Astrocyte (in vitro differentiated cells and primary cell): ENCODE measurements at regions not wholly inside any gene's neighbourhood (a gene's known extent, or its start where the extent isn't known, plus 50 kb on each side); places are given as distances from the start of the nearest gene placed in this dataset.

Source experiments
- DNase-seq: peaks from one replicate; pipeline ENCODE4 v3.0.0-alpha.2; 2010; ENCODE audit warnings: low read depth
- FAIRE-seq: peaks from 2 replicates; lab custom pipeline; 2011; peaks lifted over from hg19 to GRCh38; lab: Jason Lieb, UNC
- H2AFZ ChIP-seq: 2 replicates; pipeline ENCODE4 v1.6.0; 2012; ENCODE audit warnings: low read depth, low read length, inconsistent platforms
- H3K27ac ChIP-seq: 2 replicates; pipeline ENCODE4 v1.5.1; 2011; ENCODE audit warnings: low read depth, low read length, inconsistent platforms
- H3K27me3 ChIP-seq: 2 replicates; pipeline ENCODE4 v1.6.0; 2011; ENCODE audit warnings: low read length, inconsistent platforms; ENCODE audit not compliant: insufficient read depth
- H3K36me3 ChIP-seq: 2 replicates; pipeline ENCODE4 v1.5.1; 2011; ENCODE audit warnings: low read length, inconsistent platforms; ENCODE audit not compliant: insufficient read depth
- H3K4me1 ChIP-seq: 2 replicates; pipeline ENCODE4 v1.5.1; 2011; ENCODE audit warnings: low read length, inconsistent platforms; ENCODE audit not compliant: insufficient read depth
- H3K4me2 ChIP-seq: 2 replicates; pipeline ENCODE4 v1.6.0; 2012; ENCODE audit warnings: low read length, inconsistent platforms
- H3K4me3 ChIP-seq: 2 replicates; pipeline ENCODE4 v1.5.1; 2011; ENCODE audit warnings: low read depth, mild to moderate bottlenecking, low read length, inconsistent platforms; ENCODE audit not compliant: insufficient read depth
- H3K79me2 ChIP-seq: 2 replicates; pipeline ENCODE4 v1.6.0; 2012; ENCODE audit warnings: mild to moderate bottlenecking, low read length, inconsistent platforms; ENCODE audit not compliant: insufficient read depth
- H3K9ac ChIP-seq: 2 replicates; pipeline ENCODE4 v1.6.0; 2012; ENCODE audit warnings: mild to moderate bottlenecking, low read length, inconsistent platforms
- H3K9me3 ChIP-seq: 2 replicates; pipeline ENCODE4 v1.5.1; 2012; ENCODE audit warnings: low read depth, mild to moderate bottlenecking, low read length, inconsistent platforms; ENCODE audit not compliant: insufficient read depth
- H4K20me1 ChIP-seq: 2 replicates; pipeline ENCODE4 v1.6.0; 2012; ENCODE audit warnings: low read length, inconsistent platforms; ENCODE audit not compliant: insufficient read depth
- H3K27ac Mint-ChIP-seq: one replicate; pipeline ENCODE4 v1.8.0; 2021; ENCODE audit warnings: mild to moderate bottlenecking, mixed read lengths; ENCODE audit not compliant: unreplicated experiment
- H3K27me3 Mint-ChIP-seq: one replicate; pipeline ENCODE4 v1.8.0; 2021; ENCODE audit warnings: low read depth, mixed read lengths; ENCODE audit not compliant: unreplicated experiment
- H3K36me3 Mint-ChIP-seq: one replicate; pipeline ENCODE4 v1.8.0; 2021; ENCODE audit warnings: low read depth, mixed read lengths; ENCODE audit not compliant: unreplicated experiment
- H3K4me1 Mint-ChIP-seq: one replicate; pipeline ENCODE4 v1.8.0; 2021; ENCODE audit warnings: low read depth, mixed read lengths; ENCODE audit not compliant: unreplicated experiment
- H3K4me3 Mint-ChIP-seq: one replicate; pipeline ENCODE4 v1.8.0; 2021; ENCODE audit warnings: mild to moderate bottlenecking, moderate library complexity, mixed read lengths; ENCODE audit not compliant: unreplicated experiment
- H3K9me3 Mint-ChIP-seq: one replicate; pipeline ENCODE4 v1.8.0; 2021; ENCODE audit warnings: mild to moderate bottlenecking, mixed read lengths; ENCODE audit not compliant: unreplicated experiment
- EZH2 ChIP-seq: IDR thresholded peaks from 2 replicates; pipeline ENCODE4 v1.6.1; 2012; ENCODE audit warnings: mild to moderate bottlenecking, low read length, inconsistent platforms; ENCODE audit not compliant: insufficient read depth
- TF ChIP-seq, protein P1 (sequence below): IDR thresholded peaks from 2 replicates; pipeline ENCODE4 v1.5.1; 2011; ENCODE audit warnings: low read depth, mild to moderate bottlenecking, inconsistent platforms, low read length, moderate library complexity; ENCODE audit not compliant: insufficient read depth

DNA sequence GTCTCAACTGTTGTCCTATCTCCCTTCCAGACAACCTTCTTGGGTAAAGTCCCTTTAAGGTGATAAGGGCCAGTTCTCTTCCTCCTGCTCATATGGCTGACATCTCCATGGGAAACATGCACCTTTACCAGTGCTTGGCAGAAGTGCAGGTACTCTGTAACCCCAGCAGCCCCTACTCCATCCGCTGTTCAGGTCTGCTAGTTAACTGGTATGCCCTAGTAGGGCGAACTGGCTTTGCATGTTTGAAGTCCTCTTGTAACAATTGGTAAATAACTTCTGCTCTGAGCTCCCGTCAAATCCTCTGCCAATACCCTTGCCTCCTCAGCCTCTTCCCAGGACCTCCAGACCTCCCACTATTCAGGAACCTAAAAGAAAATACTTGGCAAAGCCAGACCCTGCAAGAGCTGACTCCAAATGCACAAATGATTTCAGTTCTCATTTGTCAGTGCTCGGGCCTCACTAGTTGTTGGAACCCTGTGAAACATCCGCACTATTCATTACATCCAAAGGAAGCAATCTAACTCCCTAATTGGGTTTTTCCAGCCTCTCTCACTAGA, 703.7 kb downstream of the MAFB start:
- H3K27ac Mint-ChIP-seq, result peak overlapping the region; percentile 72
- H3K4me3 Mint-ChIP-seq, result no peak overlapping the region
- H3K9ac ChIP-seq, result no peak overlapping the region

DNA sequence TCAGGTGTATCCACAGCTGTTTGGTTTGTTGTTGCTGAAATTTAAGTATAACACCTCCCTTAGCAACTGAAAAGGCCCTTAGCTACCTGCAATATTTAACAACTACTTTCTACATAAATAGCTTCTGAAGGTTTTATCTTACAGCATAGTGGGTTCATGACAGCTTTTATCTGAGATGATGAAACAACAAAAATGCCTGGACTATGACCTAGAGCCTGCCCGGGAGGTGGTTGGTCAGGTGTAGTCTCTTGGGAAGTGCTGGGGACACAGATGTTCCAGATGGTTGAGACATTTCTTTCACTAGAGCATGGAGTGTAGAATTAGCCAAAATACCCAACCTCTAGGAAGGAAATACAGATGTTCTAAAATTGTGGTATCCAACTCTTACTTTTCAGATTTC, 705.4 kb downstream of the MAFB start:
- no peak overlapping the region for H3K4me3 ChIP-seq
- no peak overlapping the region for H3K27ac Mint-ChIP-seq

More for the DNA sequence above, 703.7 kb downstream of the MAFB start:
- Histone ChIP-seq H3K4me3 (no peak overlapping the region), H3K4me2 (no peak overlapping the region), H3K79me2 (no peaks in the 10 kb centered on the region), H2AFZ (no peak overlapping the region), H4K20me1 (no peaks in the 10 kb centered on the region), H3K27me3 (no peaks in the 10 kb centered on the region), H3K36me3 (no peaks in the 10 kb centered on the region), H3K9me3 (no peaks in the 10 kb centered on the region), H3K4me1 (peaks cover 3% of the 10 kb centered on the region), H3K27ac (no peak overlapping the region)
- H3K36me3 Mint-ChIP-seq, result no peaks in the 10 kb centered on the region
- no peak for TF ChIP-seq EZH2
- TF ChIP-seq, protein P1, sequence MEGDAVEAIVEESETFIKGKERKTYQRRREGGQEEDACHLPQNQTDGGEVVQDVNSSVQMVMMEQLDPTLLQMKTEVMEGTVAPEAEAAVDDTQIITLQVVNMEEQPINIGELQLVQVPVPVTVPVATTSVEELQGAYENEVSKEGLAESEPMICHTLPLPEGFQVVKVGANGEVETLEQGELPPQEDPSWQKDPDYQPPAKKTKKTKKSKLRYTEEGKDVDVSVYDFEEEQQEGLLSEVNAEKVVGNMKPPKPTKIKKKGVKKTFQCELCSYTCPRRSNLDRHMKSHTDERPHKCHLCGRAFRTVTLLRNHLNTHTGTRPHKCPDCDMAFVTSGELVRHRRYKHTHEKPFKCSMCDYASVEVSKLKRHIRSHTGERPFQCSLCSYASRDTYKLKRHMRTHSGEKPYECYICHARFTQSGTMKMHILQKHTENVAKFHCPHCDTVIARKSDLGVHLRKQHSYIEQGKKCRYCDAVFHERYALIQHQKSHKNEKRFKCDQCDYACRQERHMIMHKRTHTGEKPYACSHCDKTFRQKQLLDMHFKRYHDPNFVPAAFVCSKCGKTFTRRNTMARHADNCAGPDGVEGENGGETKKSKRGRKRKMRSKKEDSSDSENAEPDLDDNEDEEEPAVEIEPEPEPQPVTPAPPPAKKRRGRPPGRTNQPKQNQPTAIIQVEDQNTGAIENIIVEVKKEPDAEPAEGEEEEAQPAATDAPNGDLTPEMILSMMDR, result no peak
- H3K27me3 Mint-ChIP-seq, result no peaks in the 10 kb centered on the region
- no peak for DNase-seq
- FAIRE-seq, result no peak
- peaks cover 18% of the 10 kb centered on the region for H3K4me1 Mint-ChIP-seq
- no peaks in the 10 kb centered on the region for H3K9me3 Mint-ChIP-seq

GRCh38 chr20:39983183-39983582, 705.9 kb downstream of the MAFB start:
- no peak overlapping the region for H2AFZ ChIP-seq
- no peaks in the 10 kb centered on the region for H3K9me3 Mint-ChIP-seq
- no peaks in the 10 kb centered on the region for H3K27me3 Mint-ChIP-seq
- H3K9ac ChIP-seq, result no peak overlapping the region
- H3K4me1 ChIP-seq, result peaks cover 3% of the 10 kb centered on the region
- no peaks in the 10 kb centered on the region for H3K79me2 ChIP-seq
- no peak overlapping the region for H3K27ac ChIP-seq
- no peak overlapping the region for H3K27ac Mint-ChIP-seq
- H3K9me3 ChIP-seq, result no peaks in the 10 kb centered on the region
- no peaks in the 10 kb centered on the region for H3K27me3 ChIP-seq
- FAIRE-seq (no peak), DNase-seq (no peak)
- H3K4me3 Mint-ChIP-seq, result no peak overlapping the region
- no peak overlapping the region for H3K4me3 ChIP-seq
- peaks cover 18% of the 10 kb centered on the region for H3K4me1 Mint-ChIP-seq
- no peaks in the 10 kb centered on the region for H4K20me1 ChIP-seq
- H3K4me2 ChIP-seq, result no peak overlapping the region
- no peaks in the 10 kb centered on the region for H3K36me3 ChIP-seq
- no peaks in the 10 kb centered on the region for H3K36me3 Mint-ChIP-seq
- TF ChIP-seq, protein P1, result no peak
- TF ChIP-seq EZH2, result no peak

More for the DNA sequence above, 705.4 kb downstream of the MAFB start:
- Histone ChIP-seq H3K27ac (no peak overlapping the region), H4K20me1 (no peaks in the 10 kb centered on the region), H3K36me3 (no peaks in the 10 kb centered on the region), H3K9me3 (no peaks in the 10 kb centered on the region), H3K27me3 (no peaks in the 10 kb centered on the region), H3K9ac (no peak overlapping the region), H2AFZ (no peak overlapping the region), H3K4me2 (no peak overlapping the region), H3K4me1 (peaks cover 3% of the 10 kb centered on the region), H3K79me2 (no peaks in the 10 kb centered on the region)
- DNase-seq (no peak), FAIRE-seq (no peak)
- H3K27me3 Mint-ChIP-seq, result no peaks in the 10 kb centered on the region
- no peak overlapping the region for H3K4me3 Mint-ChIP-seq
- no peaks in the 10 kb centered on the region for H3K36me3 Mint-ChIP-seq
- peaks cover 18% of the 10 kb centered on the region for H3K4me1 Mint-ChIP-seq
- no peaks in the 10 kb centered on the region for H3K9me3 Mint-ChIP-seq
- TF ChIP-seq EZH2, result no peak
- TF ChIP-seq, protein P1, result no peak
